HepG2 (cell line): ENCODE measurements at regions not wholly inside any gene's neighbourhood (a gene's known extent, or its start where the extent isn't known, plus 50 kb on each side); places are given as distances from the start of the nearest gene placed in this dataset.

ENCODE experiments used
- ATAC-seq: fragments of 200-7000 bp; cut with Tn5 transposase; 3 replicates; pipeline ENCODE4 v1.9.1; 2020; ENCODE audit warnings: mild to moderate bottlenecking, moderate library complexity
- BruUV-seq: library from RNA; stranded (reverse); fragments of 400-500 nt; replicated peaks from 2 replicates; lab custom pipeline; 2021; lab: Mats Ljungman, UMichigan
- CTCF ChIA-PET: fragments of 300-600 bp; formaldehyde crosslinking; extraction: SDS; loops from one replicate; lab custom pipeline; 2021; ENCODE audit warnings: low total read pairs, inconsistent platforms, low intra/inter-chr PET ratio; lab: Yijun Ruan, JAX
- POLR2A ChIA-PET: fragments of 350-600 bp; sonication (Branson Sonifier 250); formaldehyde crosslinking; loops from one replicate; lab custom pipeline; 2020; ENCODE audit warnings: antibody characterized with exemption, inconsistent platforms; lab: Yijun Ruan, JAX
- DNase-seq: peaks from one replicate; pipeline ENCODE4 v3.0.0-alpha.2; 2015; ENCODE audit warnings: low spot score
- FAIRE-seq: peaks from 3 replicates; lab custom pipeline; 2011; peaks lifted over from hg19 to GRCh38; lab: Jason Lieb, UNC
- H2AFZ ChIP-seq: one replicate; pipeline ENCODE4 v1.6.1; 2011; ENCODE audit warnings: low read length, inconsistent platforms
- H3K27ac ChIP-seq: fragments of 300-600 bp; 3 replicates; pipeline ENCODE4 v1.8.0; 2011; ENCODE audit warnings: mixed run types, mild to moderate bottlenecking, mixed read lengths, low read length, inconsistent platforms; ENCODE audit not compliant: insufficient read depth; ENCODE audit errors: extremely low read length
- H3K27me3 ChIP-seq, 2 experiments: fragments of 200-600 bp in 1 of 2; 2 replicates in 1 of 2; 3 replicates in 1 of 2; pipeline versions ENCODE4 v1.6.0 to v1.8.0; 2011; ENCODE audit warnings: low read length in 2 of 2, mild to moderate bottlenecking in 2 of 2, moderate library complexity in 2 of 2, inconsistent platforms in 1 of 2; ENCODE audit not compliant: insufficient read depth in 2 of 2, control insufficient read depth in 1 of 2
- H3K36me3 ChIP-seq, 2 experiments: fragments of 200-600 bp in 1 of 2; replicated peaks in 1 of 2; 2 replicates in 1 of 2; 3 replicates in 1 of 2; pipeline versions ENCODE4 v1.5.1 to v1.8.0; 2011; ENCODE audit warnings: low read length in 2 of 2, inconsistent platforms in 1 of 2; ENCODE audit not compliant: insufficient read depth in 2 of 2, control insufficient read depth in 1 of 2
- H3K4me1 ChIP-seq: 2 replicates; pipeline ENCODE4 v1.5.1; 2012; ENCODE audit warnings: low read length, inconsistent platforms; ENCODE audit not compliant: insufficient read depth
- H3K4me2 ChIP-seq: 2 replicates; pipeline ENCODE4 v1.6.0; 2011; ENCODE audit warnings: low read depth, low read length, inconsistent platforms
- H3K4me3 ChIP-seq, 3 experiments: fragments of 200-600 bp in 1 of 3; sonication (generic), shearing (Covaris generic) in 1 of 3; replicated peaks in 1 of 3; 2 replicates each; pipeline ENCODE4 v1.5.1; 2011 to 2016; ENCODE audit warnings: low read length in 3 of 3, inconsistent platforms in 2 of 3, low read depth in 2 of 3, mild to moderate bottlenecking in 2 of 3, control low read depth in 1 of 3, mixed read lengths in 1 of 3; ENCODE audit not compliant: insufficient read depth in 1 of 3
- H3K79me2 ChIP-seq: one replicate; pipeline ENCODE4 v1.6.1; 2011; ENCODE audit warnings: low read length, inconsistent platforms; ENCODE audit not compliant: insufficient read depth
- H3K9ac ChIP-seq: 2 replicates; pipeline ENCODE4 v1.6.0; 2011; ENCODE audit warnings: mild to moderate bottlenecking, low read depth, low read length, inconsistent platforms; ENCODE audit not compliant: insufficient read depth
- H3K9me3 ChIP-seq: 2 replicates; pipeline ENCODE4 v1.5.1; 2012; ENCODE audit warnings: mild to moderate bottlenecking, low read length
- H4K20me1 ChIP-seq: 2 replicates; pipeline ENCODE4 v1.6.0; 2011; ENCODE audit warnings: inconsistent platforms, mild to moderate bottlenecking, low read length, moderate library complexity; ENCODE audit not compliant: insufficient read depth
- JUN ChIP-seq: sonication (generic); formaldehyde crosslinking; IDR thresholded peaks from 2 replicates; pipeline ENCODE4 v1.4.0; 2020; ENCODE audit warnings: mild to moderate bottlenecking, missing genetic modification reagents
- NFE2L1 ChIP-seq: sonication (generic); formaldehyde crosslinking; IDR thresholded peaks from 2 replicates; pipeline ENCODE4 v1.4.0; 2020; ENCODE audit warnings: missing genetic modification reagents, mild to moderate bottlenecking, borderline replicate concordance
- NFYC ChIP-seq: IDR thresholded peaks from 2 replicates; pipeline ENCODE4 v1.6.1; 2016; ENCODE audit warnings: missing genetic modification reagents, missing compliant biosample characterization
- RBM39 ChIP-seq: fragments of 200-400 bp; formaldehyde crosslinking; IDR thresholded peaks from one replicate; pipeline ENCODE4 v1.6.1; 2018; ENCODE audit warnings: antibody characterized with exemption, mild to moderate bottlenecking, low read depth, low read length; ENCODE audit not compliant: poor library complexity, severe bottlenecking
- SALL1 ChIP-seq: sonication (generic); formaldehyde crosslinking; IDR thresholded peaks from 2 replicates; pipeline ENCODE4 v1.8.0; 2022; ENCODE audit warnings: mild to moderate bottlenecking, missing genetic modification reagents
- TBX3 ChIP-seq: fragments of 450-650 bp; IDR thresholded peaks from 2 replicates; pipeline ENCODE4 v1.6.1; 2017; ENCODE audit warnings: antibody characterized with exemption, mild to moderate bottlenecking, inconsistent platforms, borderline replicate concordance
- ZFP90 ChIP-seq: sonication (generic); formaldehyde crosslinking; IDR thresholded peaks from 2 replicates; pipeline ENCODE4 v1.8.0; 2022; ENCODE audit warnings: missing genetic modification reagents, mild to moderate bottlenecking, inconsistent platforms, borderline replicate concordance
- ZNF263 ChIP-seq: sonication (generic); formaldehyde crosslinking; IDR thresholded peaks from 2 replicates; pipeline ENCODE4 v1.4.0; 2020; ENCODE audit warnings: missing genetic modification reagents
- ZNF562 ChIP-seq: sonication (generic); formaldehyde crosslinking; IDR thresholded peaks from 2 replicates; pipeline ENCODE4 v1.8.0; 2022; ENCODE audit warnings: missing genetic modification reagents, borderline replicate concordance
- ZNF652 ChIP-seq: IDR thresholded peaks from 2 replicates; pipeline ENCODE4 v1.6.1; 2016; ENCODE audit warnings: low read depth, borderline replicate concordance
- ZNF841 ChIP-seq: sonication (generic); formaldehyde crosslinking; IDR thresholded peaks from 2 replicates; pipeline ENCODE4 v1.8.1; 2023; ENCODE audit warnings: missing genetic modification reagents, borderline replicate concordance
- in situ Hi-C: cut with HindIII; loops from 2 replicates; pipeline ENCODE4 v1.10.0; 2017; ENCODE audit warnings: low pct_unique_long_range_greater_than_20kb; ENCODE audit not compliant: extremely low pct_ligation_motif_present
- intact Hi-C: fragments of 100-400 bp; cut with micrococcal nuclease; formaldehyde crosslinking; loops from one replicate; pipeline ENCODE4 v1.10.0; 2022; ENCODE audit not compliant: unreplicated experiment
- TF ChIP-seq, protein P1 (sequence below): sonication (generic); formaldehyde crosslinking; IDR thresholded peaks from 2 replicates; pipeline ENCODE4 v1.5.0; 2020; ENCODE audit warnings: missing genetic modification reagents
- TF ChIP-seq, protein P2 (sequence below): sonication (generic); formaldehyde crosslinking; IDR thresholded peaks from 2 replicates; pipeline ENCODE4 v1.8.0; 2022; ENCODE audit warnings: missing genetic modification reagents, mild to moderate bottlenecking, inconsistent platforms, borderline replicate concordance
- TF ChIP-seq, protein P3 (sequence below): sonication (generic); formaldehyde crosslinking; IDR thresholded peaks from 2 replicates; pipeline ENCODE4 v1.4.0; 2020; ENCODE audit warnings: mild to moderate bottlenecking, missing genetic modification reagents
- TF ChIP-seq, protein P4 (sequence below): sonication (generic); formaldehyde crosslinking; IDR thresholded peaks from 2 replicates; pipeline ENCODE4 v1.4.0; 2020; ENCODE audit warnings: missing genetic modification reagents; ENCODE audit errors: not compliant biosample characterization
- TF ChIP-seq, protein P5 (sequence below): IDR thresholded peaks from 2 replicates; pipeline ENCODE4 v1.6.1; 2016; ENCODE audit warnings: missing genetic modification reagents, missing compliant biosample characterization

DNA sequence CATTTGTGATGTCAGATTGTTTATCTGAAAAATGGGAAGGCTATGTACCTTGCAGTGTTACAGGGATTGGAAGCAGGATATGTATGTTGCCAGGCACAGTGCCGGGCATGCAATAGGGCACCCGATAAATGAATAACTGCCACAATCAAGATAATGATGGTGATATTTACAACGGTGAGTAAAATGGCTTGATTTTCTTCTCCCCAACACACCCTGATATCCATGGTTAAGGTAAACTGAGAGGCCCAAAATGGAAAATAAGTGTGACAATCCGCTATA is 108.3 kb downstream of the CYP26A1 start (continued):
- no peak for TF ChIP-seq ZNF652 (CRISPR knock-in tag)
- TF ChIP-seq, protein P1, sequence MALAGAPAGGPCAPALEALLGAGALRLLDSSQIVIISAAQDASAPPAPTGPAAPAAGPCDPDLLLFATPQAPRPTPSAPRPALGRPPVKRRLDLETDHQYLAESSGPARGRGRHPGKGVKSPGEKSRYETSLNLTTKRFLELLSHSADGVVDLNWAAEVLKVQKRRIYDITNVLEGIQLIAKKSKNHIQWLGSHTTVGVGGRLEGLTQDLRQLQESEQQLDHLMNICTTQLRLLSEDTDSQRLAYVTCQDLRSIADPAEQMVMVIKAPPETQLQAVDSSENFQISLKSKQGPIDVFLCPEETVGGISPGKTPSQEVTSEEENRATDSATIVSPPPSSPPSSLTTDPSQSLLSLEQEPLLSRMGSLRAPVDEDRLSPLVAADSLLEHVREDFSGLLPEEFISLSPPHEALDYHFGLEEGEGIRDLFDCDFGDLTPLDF: no peak
- TF ChIP-seq TBX3: no peak
- TF ChIP-seq SALL1 (CRISPR knock-in tag): no peak

DNA sequence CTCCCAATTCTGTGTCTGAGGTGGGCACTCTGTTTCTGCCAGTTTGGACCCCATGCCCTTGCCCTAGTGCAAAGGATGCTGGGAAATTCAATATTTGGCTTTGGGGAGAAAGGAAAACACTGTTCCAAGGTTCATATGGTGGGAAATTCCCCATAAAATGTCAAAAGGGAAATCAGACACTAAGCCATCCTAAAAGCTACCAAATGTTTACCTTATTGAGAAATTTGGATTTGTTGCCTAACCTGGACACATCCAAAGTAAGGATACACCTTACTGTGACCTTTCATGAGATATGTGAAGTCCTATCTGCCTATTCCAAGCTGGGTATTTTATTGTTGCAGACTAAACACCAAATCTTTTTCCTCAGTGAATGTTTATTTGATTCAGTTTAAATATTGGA is 109.1 kb downstream of the CYP26A1 start:
- intact Hi-C loops: no loop called here
- POLR2A ChIA-PET: no interaction called here
- Histone ChIP-seq H4K20me1 (no peaks in the 10 kb centered on the region), H3K4me1 (no peaks in the 10 kb centered on the region), H3K27me3 (no peaks in the 10 kb centered on the region)
- CTCF ChIA-PET: no interaction called here
- ATAC-seq: no peak
- TF ChIP-seq NFE2L1 (CRISPR knock-in tag) (no peak), ZNF562 (CRISPR knock-in tag) (no peak), NFYC (CRISPR knock-in tag) (no peak), JUN (CRISPR knock-in tag) (no peak), ZNF841 (CRISPR knock-in tag) (no peak), ZFP90 (CRISPR knock-in tag) (no peak), ZNF263 (no peak), RBM39 (no peak)
- TF ChIP-seq, protein P2, sequence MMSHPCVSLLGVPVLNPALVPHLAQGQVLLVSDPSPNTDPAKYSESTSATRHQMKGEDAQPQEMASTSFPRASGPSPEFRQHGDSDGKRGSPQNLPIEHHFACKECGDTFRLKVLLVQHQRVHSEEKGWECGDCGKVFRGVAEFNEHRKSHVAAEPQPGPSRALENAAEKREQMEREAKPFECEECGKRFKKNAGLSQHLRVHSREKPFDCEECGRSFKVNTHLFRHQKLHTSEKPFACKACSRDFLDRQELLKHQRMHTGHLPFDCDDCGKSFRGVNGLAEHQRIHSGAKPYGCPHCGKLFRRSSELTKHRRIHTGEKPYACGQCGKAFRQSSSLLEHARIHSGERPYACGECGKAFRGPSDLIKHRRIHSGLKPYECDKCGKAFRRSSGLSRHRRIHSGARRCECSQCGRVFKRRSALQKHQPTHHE (CRISPR knock-in tag): no peak
- TF ChIP-seq, protein P3, sequence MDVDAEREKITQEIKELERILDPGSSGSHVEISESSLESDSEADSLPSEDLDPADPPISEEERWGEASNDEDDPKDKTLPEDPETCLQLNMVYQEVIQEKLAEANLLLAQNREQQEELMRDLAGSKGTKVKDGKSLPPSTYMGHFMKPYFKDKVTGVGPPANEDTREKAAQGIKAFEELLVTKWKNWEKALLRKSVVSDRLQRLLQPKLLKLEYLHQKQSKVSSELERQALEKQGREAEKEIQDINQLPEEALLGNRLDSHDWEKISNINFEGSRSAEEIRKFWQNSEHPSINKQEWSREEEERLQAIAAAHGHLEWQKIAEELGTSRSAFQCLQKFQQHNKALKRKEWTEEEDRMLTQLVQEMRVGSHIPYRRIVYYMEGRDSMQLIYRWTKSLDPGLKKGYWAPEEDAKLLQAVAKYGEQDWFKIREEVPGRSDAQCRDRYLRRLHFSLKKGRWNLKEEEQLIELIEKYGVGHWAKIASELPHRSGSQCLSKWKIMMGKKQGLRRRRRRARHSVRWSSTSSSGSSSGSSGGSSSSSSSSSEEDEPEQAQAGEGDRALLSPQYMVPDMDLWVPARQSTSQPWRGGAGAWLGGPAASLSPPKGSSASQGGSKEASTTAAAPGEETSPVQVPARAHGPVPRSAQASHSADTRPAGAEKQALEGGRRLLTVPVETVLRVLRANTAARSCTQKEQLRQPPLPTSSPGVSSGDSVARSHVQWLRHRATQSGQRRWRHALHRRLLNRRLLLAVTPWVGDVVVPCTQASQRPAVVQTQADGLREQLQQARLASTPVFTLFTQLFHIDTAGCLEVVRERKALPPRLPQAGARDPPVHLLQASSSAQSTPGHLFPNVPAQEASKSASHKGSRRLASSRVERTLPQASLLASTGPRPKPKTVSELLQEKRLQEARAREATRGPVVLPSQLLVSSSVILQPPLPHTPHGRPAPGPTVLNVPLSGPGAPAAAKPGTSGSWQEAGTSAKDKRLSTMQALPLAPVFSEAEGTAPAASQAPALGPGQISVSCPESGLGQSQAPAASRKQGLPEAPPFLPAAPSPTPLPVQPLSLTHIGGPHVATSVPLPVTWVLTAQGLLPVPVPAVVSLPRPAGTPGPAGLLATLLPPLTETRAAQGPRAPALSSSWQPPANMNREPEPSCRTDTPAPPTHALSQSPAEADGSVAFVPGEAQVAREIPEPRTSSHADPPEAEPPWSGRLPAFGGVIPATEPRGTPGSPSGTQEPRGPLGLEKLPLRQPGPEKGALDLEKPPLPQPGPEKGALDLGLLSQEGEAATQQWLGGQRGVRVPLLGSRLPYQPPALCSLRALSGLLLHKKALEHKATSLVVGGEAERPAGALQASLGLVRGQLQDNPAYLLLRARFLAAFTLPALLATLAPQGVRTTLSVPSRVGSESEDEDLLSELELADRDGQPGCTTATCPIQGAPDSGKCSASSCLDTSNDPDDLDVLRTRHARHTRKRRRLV: no peak
- TF ChIP-seq, protein P4, sequence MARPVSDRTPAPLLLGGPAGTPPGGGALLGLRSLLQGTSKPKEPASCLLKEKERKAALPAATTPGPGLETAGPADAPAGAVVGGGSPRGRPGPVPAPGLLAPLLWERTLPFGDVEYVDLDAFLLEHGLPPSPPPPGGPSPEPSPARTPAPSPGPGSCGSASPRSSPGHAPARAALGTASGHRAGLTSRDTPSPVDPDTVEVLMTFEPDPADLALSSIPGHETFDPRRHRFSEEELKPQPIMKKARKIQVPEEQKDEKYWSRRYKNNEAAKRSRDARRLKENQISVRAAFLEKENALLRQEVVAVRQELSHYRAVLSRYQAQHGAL (CRISPR knock-in tag): no peak
- TF ChIP-seq, protein P5, sequence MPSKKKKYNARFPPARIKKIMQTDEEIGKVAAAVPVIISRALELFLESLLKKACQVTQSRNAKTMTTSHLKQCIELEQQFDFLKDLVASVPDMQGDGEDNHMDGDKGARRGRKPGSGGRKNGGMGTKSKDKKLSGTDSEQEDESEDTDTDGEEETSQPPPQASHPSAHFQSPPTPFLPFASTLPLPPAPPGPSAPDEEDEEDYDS (CRISPR knock-in tag): no peak
- TF ChIP-seq, all 625 proteins: peak for 0
- H3K4me3 ChIP-seq: no peak overlapping the region
- H3K36me3 ChIP-seq: no peaks in the 10 kb centered on the region
- DNase-seq (no peak), FAIRE-seq (no peak)
- no TSS peak for BruUV-seq
- in situ Hi-C loops: no loop called here
- H3K9ac ChIP-seq: no peak overlapping the region
- no peak overlapping the region for H3K27ac ChIP-seq
- no peaks in the 10 kb centered on the region for H3K9me3 ChIP-seq
- no peaks in the 10 kb centered on the region for H3K79me2 ChIP-seq
- H2AFZ ChIP-seq: no peak overlapping the region
- no peak overlapping the region for H3K4me2 ChIP-seq
